ENCODE measurements at regions not wholly inside any gene's neighbourhood (a gene's known extent, or its start where the extent isn't known, plus 50 kb on each side); places are given as distances from the start of the nearest gene placed in this dataset.

GRCh38 chr3:20258371-20258770 is 72.4 kb upstream of the SGO1 start:
- Histone ChIP-seq H3K4me1 (ENCODE audit: insufficient read depth) (no peaks in the 10 kb centered on the region), H3K4me3 (no peak overlapping the region), H3K27me3 (no peaks in the 10 kb centered on the region), H3K27ac (no peak overlapping the region), H3K9me3 (no peaks in the 10 kb centered on the region), H3K36me3 (no peaks in the 10 kb centered on the region)
- intact Hi-C loops (cut with DNase I) = no loop called here
- DNase-seq = no peak
- 26 to 51% (median 37%) methylated on average over 1 of the region's 1 CpG for WGBS, 3 donors
- TF ChIP-seq POLR2A (IDR thresholded peaks at IDR 0.05) (no peak), CTCF (IDR thresholded peaks at IDR 0.05) (no peak), EP300 (IDR thresholded peaks at IDR 0.05) (no peak)

GRCh38 chr3:20256144-20256543 is 70.1 kb upstream of the SGO1 start:
- H3K4me3 ChIP-seq = no peak overlapping the region
- no peaks in the 10 kb centered on the region for H3K9me3 ChIP-seq
- H3K36me3 ChIP-seq = no peaks in the 10 kb centered on the region
- 61 to 72% (median 61%) methylated on average over 3 of the region's 3 CpGs for WGBS, 3 donors
- H3K4me1 ChIP-seq (ENCODE audit: insufficient read depth) = no peaks in the 10 kb centered on the region
- H3K27me3 ChIP-seq = no peaks in the 10 kb centered on the region
- TF ChIP-seq EP300 (IDR thresholded peaks at IDR 0.05) (no peak), POLR2A (IDR thresholded peaks at IDR 0.05) (no peak), CTCF (IDR thresholded peaks at IDR 0.05) (no peak)
- H3K27ac ChIP-seq = no peak overlapping the region
- intact Hi-C loops (cut with DNase I) = no loop called here
- DNase-seq = no peak

- Histone ChIP-seq H3K36me3 (no peaks in the 10 kb centered on the region), H3K27ac (no peak overlapping the region), H3K4me3 (no peak overlapping the region), H3K9me3 (no peaks in the 10 kb centered on the region), H3K27me3 (no peaks in the 10 kb centered on the region), H3K4me1 (ENCODE audit: insufficient read depth) (no peaks in the 10 kb centered on the region)
- WGBS, 3 donors = 87 to 92% (median 88%) methylated on average over 18 of the region's 18 CpGs
- TF ChIP-seq EP300 (IDR thresholded peaks at IDR 0.05) (no peak), POLR2A (IDR thresholded peaks at IDR 0.05) (no peak), CTCF (IDR thresholded peaks at IDR 0.05) (no peak)
- DNase-seq = no peak
- intact Hi-C loops (cut with DNase I) = no loop called here
Observed at GRCh38 chr3:20254268-20255117, 68.5 kb upstream of the SGO1 start.

GRCh38 chr3:20250786-20251185 is 64.8 kb upstream of the SGO1 start:
- no peak for DNase-seq
- H3K27me3 ChIP-seq = no peaks in the 10 kb centered on the region
- no peaks in the 10 kb centered on the region for H3K9me3 ChIP-seq
- 95 to 100% (median 100%) methylated on average over 1 of the region's 1 CpG for WGBS, 3 donors
- intact Hi-C loops (cut with DNase I) = no loop called here
- no peaks in the 10 kb centered on the region for H3K36me3 ChIP-seq
- TF ChIP-seq EP300 (IDR thresholded peaks at IDR 0.05) (no peak), POLR2A (IDR thresholded peaks at IDR 0.05) (no peak), CTCF (IDR thresholded peaks at IDR 0.05) (no peak)
- no peak overlapping the region for H3K27ac ChIP-seq
- H3K4me1 ChIP-seq (ENCODE audit: insufficient read depth) = no peaks in the 10 kb centered on the region
- H3K4me3 ChIP-seq = no peak overlapping the region
